GM18499 (cell line): ENCODE measurements at regions not wholly inside any gene's neighbourhood (a gene's known extent, or its start where the extent isn't known, plus 50 kb on each side); places are given as distances from the start of the nearest gene placed in this dataset.

Experiments
- ATAC-seq: cut with Tn5 transposase; IDR thresholded peaks from one replicate; pipeline ENCODE4 v1.9.1; 2021; ENCODE audit warnings: moderate number of reproducible peaks; ENCODE audit not compliant: insufficient read depth, unreplicated experiment

GRCh38 chr3:42013691-42014457 lies 52.0 kb upstream of the ULK4 start:
- ATAC-seq, result no peak

GRCh38 chr3:42012935-42013690 lies 51.2 kb upstream of the ULK4 start:
- peak; percentile 71 for ATAC-seq

DNA sequence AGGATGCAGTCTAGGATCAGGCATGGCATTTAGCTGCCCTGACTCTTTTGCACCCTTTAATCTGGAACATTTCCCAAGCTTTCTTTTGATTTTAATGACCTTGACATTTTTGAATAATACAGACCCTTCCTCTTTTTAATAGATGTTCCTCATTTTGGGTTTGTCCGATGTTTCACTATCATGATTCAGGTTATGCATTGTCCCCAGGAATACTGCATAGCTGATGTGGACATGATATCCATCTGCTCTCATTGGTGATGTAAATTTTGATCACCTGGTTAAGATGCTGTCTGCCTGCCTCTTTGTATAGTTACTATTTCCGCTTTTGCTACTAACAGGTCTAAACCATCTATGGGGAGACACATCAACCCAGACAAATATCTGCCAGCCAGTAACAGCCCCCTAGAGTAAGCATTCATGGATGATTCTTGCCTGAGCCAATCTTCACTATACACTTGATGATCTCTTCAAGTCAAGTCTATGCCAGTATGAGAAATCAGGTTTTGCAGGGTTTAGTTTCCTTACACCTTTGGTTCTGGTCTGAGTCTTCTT lies 50.6 kb upstream of the ULK4 start:
- ATAC-seq, result peak; percentile 34
